DND-41 (cell line): ENCODE measurements at regions not wholly inside any gene's neighbourhood (a gene's known extent, or its start where the extent isn't known, plus 50 kb on each side); places are given as distances from the start of the nearest gene placed in this dataset.
"Not testable (repeated sequence)": the region's sequence is repeated elsewhere in the genome, so short reads cannot be mapped to it uniquely, and the experiment has no call there.

ENCODE experiments used
- ATAC-seq: fragments of 200-7000 bp; cut with Tn5 transposase; 3 replicates; pipeline ENCODE4 v1.9.1; 2021; ENCODE audit warnings: low read depth; ENCODE audit not compliant: insufficient read depth
- DNase-seq: peaks from one replicate; pipeline ENCODE4 v3.0.0-alpha.2; 2020
- H2AFZ ChIP-seq: 2 replicates; pipeline ENCODE4 v1.6.0; 2012; ENCODE audit warnings: low read depth, low read length
- H3K27ac ChIP-seq: 2 replicates; pipeline ENCODE4 v1.5.1; 2012; ENCODE audit warnings: low read length, inconsistent platforms
- H3K27me3 ChIP-seq: fragments of 200-600 bp; sonication (generic); 2 replicates; pipeline ENCODE4 v1.6.0; 2012; ENCODE audit warnings: low read length, mild to moderate bottlenecking, inconsistent platforms; ENCODE audit not compliant: insufficient read depth, poor library complexity
- H3K36me3 ChIP-seq: 2 replicates; pipeline ENCODE4 v1.5.1; 2012; ENCODE audit warnings: low read length, inconsistent platforms; ENCODE audit not compliant: insufficient read depth
- H3K4me1 ChIP-seq: 2 replicates; pipeline ENCODE4 v1.5.1; 2012; ENCODE audit warnings: mild to moderate bottlenecking, low read length; ENCODE audit not compliant: insufficient read depth
- H3K4me2 ChIP-seq: 2 replicates; pipeline ENCODE4 v1.6.0; 2012; ENCODE audit warnings: mild to moderate bottlenecking, moderate library complexity, low read length, inconsistent platforms; ENCODE audit not compliant: insufficient read depth
- H3K4me3 ChIP-seq, 2 experiments: fragments of 200-600 bp in 1 of 2; shearing (Covaris generic) in 1 of 2; 2 replicates each; pipeline ENCODE4 v1.5.1; 2012 to 2016; ENCODE audit warnings: inconsistent platforms in 2 of 2, low read length in 2 of 2, mild to moderate bottlenecking in 2 of 2, low read depth in 1 of 2, moderate library complexity in 1 of 2
- H3K79me2 ChIP-seq: 2 replicates; pipeline ENCODE4 v1.6.0; 2012; ENCODE audit warnings: low read length, inconsistent platforms; ENCODE audit not compliant: insufficient read depth
- H3K9ac ChIP-seq: 2 replicates; pipeline ENCODE4 v1.6.0; 2012; ENCODE audit warnings: low read depth, mild to moderate bottlenecking, inconsistent platforms, low read length, moderate library complexity
- H3K9me3 ChIP-seq: 2 replicates; pipeline ENCODE4 v1.5.1; 2012; ENCODE audit warnings: low read length, moderate library complexity, mild to moderate bottlenecking, inconsistent platforms; ENCODE audit not compliant: insufficient read depth, severe bottlenecking
- H4K20me1 ChIP-seq: 2 replicates; pipeline ENCODE4 v1.6.0; 2012; ENCODE audit warnings: low read length; ENCODE audit not compliant: insufficient read depth

DNA sequence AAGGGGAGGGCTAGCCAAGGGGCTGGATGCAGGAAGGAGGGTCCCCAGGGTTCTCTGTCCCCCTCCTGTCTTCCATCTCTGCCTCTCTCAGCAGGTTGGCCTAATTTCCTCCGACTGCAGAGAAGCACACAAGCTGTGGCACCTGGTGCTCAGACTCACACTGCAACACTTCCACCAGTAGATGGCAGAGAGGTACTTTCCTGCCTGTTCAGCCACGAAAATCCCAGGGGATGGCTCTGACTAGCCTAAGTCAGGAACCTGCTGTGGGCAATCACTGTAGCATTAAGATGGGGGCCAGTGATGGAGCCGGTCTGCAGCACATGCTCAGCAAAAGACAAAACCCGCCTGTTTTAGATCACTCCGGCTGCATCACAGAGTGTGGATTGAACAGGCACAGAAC lies 2721.7 kb upstream of the TPTE start:
- ATAC-seq = peak; percentile 61
- DNase-seq, H3K4me2 ChIP-seq, H4K20me1 ChIP-seq, H3K9ac ChIP-seq, H3K27ac ChIP-seq, H3K9me3 ChIP-seq, H3K79me2 ChIP-seq, H3K36me3 ChIP-seq, H3K4me3 ChIP-seq, H3K4me1 ChIP-seq, H3K27me3 ChIP-seq, H2AFZ ChIP-seq: not testable (repeated sequence)

DNA sequence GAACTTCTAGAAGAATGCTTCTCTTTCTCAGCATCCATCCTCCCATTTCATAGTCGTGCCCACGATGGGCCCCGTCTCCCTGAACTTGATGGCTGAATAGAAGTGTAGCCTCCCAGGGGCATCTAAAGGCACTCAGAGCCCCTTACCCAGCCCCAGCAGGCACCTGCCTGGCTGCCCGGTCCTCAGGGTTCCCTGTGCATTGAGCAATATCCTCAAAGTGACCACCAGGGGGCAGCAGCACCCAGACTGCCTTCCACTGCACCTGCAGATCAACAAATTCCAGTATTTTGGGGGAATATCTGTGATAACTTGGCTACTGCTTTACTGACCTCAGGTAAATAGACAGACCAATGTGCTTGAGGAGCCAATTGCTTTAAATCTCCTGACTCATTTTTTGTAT lies 2707.9 kb upstream of the TPTE start:
- H3K4me1 ChIP-seq, H3K9me3 ChIP-seq, H3K36me3 ChIP-seq, H2AFZ ChIP-seq, H3K27ac ChIP-seq, H3K27me3 ChIP-seq, DNase-seq, H3K79me2 ChIP-seq, H3K4me2 ChIP-seq, H3K9ac ChIP-seq, H3K4me3 ChIP-seq, H4K20me1 ChIP-seq: not testable (repeated sequence)
- peak; percentile 83 for ATAC-seq

DNA sequence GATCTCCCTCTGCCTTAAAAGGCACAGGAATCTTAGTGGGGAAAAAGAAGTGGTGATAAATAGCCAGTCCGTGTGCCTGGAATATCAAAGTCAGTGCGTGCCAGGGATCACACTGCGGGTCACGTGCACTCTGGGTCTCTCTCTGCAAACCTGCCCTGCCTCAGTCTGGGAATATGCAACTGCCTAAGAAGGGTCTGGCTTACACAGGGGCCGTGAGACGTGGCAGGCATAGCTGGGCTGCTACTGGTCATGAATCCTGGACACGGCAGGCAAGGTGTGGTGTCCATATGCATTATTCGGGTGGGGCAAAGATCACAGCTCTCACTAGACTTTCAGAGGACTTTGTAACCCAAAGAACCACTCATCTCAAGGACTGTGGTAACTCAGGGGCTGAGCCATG lies 2704.4 kb upstream of the TPTE start:
- not testable (repeated sequence) for H3K9ac ChIP-seq, H3K4me2 ChIP-seq, H3K27me3 ChIP-seq, H3K27ac ChIP-seq, H3K4me1 ChIP-seq, ATAC-seq, H4K20me1 ChIP-seq, H3K36me3 ChIP-seq, H3K9me3 ChIP-seq, DNase-seq, H3K4me3 ChIP-seq, H3K79me2 ChIP-seq, H2AFZ ChIP-seq

DNA sequence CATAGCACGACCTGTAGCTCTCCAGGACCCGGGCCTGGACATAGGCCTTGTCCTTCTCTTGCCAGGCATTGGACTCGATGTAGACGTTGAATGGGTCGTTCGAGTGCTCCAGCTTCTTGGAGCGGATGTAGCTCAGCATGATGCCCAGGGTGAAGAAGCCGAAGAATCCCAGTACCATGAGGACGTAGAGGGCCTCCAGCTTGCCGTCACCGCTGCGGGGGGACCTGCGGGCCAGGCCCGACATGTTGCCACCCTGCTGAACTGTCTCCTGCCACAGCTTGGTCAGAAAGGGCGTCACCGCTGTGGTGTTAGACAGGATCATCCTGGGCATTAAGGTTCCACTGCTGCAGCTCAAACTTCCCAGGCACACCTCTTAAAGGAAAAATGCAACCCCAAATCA lies 2702.1 kb upstream of the TPTE start:
- H3K4me2 ChIP-seq, H3K36me3 ChIP-seq, H3K9ac ChIP-seq, DNase-seq, H3K27me3 ChIP-seq, H4K20me1 ChIP-seq, H3K4me3 ChIP-seq, H3K4me1 ChIP-seq, H3K9me3 ChIP-seq, H3K27ac ChIP-seq, ATAC-seq, H2AFZ ChIP-seq, H3K79me2 ChIP-seq: not testable (repeated sequence)

DNA sequence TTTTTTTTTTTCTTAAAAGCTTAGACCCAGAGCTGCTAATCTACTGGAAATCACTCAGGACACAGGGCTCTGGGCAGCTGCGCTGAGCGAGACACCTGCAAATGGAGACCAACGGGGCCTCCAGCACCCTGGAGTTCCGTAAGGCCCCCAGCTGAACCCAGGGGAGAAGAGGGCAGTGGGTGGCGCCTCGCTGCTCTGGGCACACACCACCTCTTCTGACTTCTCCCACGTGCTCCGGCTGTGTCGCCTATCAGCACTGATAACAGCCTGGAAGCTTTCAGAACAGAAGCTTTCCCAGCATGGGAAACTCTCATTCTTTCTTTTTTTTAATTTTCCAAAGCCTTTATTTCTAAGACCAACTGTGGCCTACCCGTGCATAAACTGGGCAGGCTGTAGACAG lies 2695.8 kb upstream of the TPTE start:
- DNase-seq, H3K27ac ChIP-seq, H2AFZ ChIP-seq, H3K79me2 ChIP-seq, H3K36me3 ChIP-seq, H3K9ac ChIP-seq, H3K9me3 ChIP-seq, H3K4me2 ChIP-seq, ATAC-seq, H3K4me1 ChIP-seq, H3K4me3 ChIP-seq, H4K20me1 ChIP-seq, H3K27me3 ChIP-seq: not testable (repeated sequence)

DNA sequence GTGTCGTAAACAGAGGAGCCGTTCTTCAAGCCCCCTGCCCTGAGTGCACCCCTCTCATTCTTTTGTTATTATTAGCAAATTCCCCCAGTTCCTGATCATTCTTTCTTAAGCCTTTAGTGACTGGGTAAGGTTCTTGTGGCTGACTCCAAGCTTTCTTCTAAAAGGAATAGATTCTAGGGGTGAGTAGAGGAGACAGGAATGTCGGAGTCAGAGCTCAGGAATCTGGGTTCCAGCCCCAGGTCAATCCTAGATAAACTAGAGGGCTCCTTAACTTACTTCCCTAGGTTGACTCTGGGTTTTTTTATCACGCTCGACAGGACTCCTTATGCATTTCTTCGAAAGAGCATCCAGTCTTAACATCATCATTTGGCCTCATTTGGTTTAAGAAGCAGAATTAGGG lies 2695.2 kb upstream of the TPTE start:
- not testable (repeated sequence) for H3K36me3 ChIP-seq, DNase-seq, H3K79me2 ChIP-seq, H3K4me3 ChIP-seq, H3K4me2 ChIP-seq, H3K27me3 ChIP-seq, H2AFZ ChIP-seq, H4K20me1 ChIP-seq, H3K9me3 ChIP-seq, ATAC-seq, H3K27ac ChIP-seq, H3K9ac ChIP-seq, H3K4me1 ChIP-seq

DNA sequence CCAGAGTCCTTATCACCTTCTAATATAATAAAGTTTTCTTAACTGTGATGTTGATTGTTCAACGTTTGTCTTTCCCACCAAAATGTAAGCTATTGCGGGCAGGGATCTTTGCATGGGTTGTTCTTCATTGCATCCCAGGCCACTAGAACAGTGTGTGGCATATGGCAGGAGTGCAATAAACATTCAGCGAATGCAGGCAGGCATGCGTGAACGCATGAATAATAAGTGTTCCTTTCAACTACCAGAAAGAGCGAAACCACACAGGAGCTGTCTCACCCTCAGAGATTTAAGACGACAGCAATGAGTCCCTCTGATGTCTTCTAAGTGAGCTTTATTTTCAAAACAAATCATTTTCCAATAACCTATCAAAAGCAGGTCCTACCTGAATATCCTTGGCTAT lies 2693.1 kb upstream of the TPTE start:
- not testable (repeated sequence) for H3K4me3 ChIP-seq, H4K20me1 ChIP-seq, H3K4me1 ChIP-seq, ATAC-seq, H3K4me2 ChIP-seq, H3K79me2 ChIP-seq, H2AFZ ChIP-seq, H3K9ac ChIP-seq, H3K27me3 ChIP-seq, DNase-seq, H3K9me3 ChIP-seq, H3K27ac ChIP-seq, H3K36me3 ChIP-seq

DNA sequence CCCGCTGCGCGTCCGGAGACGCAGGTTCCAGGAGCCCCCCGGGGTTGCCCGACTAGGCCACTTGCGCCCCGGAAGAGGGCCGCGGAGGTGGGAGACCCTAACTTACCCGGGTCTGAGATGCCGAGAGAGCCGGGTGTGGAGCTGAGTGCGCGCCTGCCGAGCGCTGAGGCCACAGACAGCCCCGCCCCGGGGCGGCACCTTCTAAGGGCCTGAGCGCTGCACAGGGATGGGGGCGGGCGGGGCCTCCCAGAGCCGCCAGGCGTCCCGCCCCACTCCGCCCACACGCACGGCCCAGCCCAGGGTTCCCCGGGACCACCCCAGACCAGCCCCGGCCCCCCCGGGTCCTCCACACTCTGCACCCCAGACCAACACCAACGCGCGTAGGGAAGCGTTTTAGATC lies 2692.0 kb upstream of the TPTE start:
- not testable (repeated sequence) for H3K4me2 ChIP-seq, H3K27ac ChIP-seq, H3K79me2 ChIP-seq, H3K4me3 ChIP-seq, ATAC-seq, H2AFZ ChIP-seq, H3K27me3 ChIP-seq, H4K20me1 ChIP-seq, H3K9ac ChIP-seq, DNase-seq, H3K9me3 ChIP-seq, H3K36me3 ChIP-seq, H3K4me1 ChIP-seq

DNA sequence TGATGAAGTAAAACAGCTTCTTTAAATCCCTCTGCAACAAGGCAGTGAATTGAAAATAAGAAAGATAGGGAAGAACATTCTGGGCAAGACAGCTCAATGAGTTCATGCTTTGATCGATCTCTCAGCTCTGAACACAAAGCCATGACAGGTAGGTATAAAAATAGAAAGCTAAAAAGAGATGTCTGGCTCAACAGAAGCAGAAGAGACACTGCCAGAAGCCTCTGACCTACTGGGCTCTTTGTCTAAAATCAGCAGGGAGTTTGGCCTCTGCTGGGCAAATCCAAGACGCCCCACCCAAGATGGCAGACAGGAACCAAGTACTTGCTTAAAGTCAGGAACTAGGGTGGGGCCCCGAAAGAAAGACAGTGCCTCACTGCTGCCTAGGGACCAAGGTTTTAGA lies 2684.1 kb upstream of the TPTE start:
- not testable (repeated sequence) for H3K79me2 ChIP-seq, H3K9me3 ChIP-seq, H2AFZ ChIP-seq, H4K20me1 ChIP-seq, H3K36me3 ChIP-seq, H3K4me1 ChIP-seq, H3K9ac ChIP-seq, ATAC-seq, DNase-seq, H3K27me3 ChIP-seq, H3K27ac ChIP-seq, H3K4me2 ChIP-seq, H3K4me3 ChIP-seq
